Naive thymus-derived CD8-positive, alpha-beta T cell (primary cell): ENCODE measurements at regions not wholly inside any gene's neighbourhood (a gene's known extent, or its start where the extent isn't known, plus 50 kb on each side); places are given as distances from the start of the nearest gene placed in this dataset.

Experiments used
- ATAC-seq, 2 donors: fragments of 150-1000 bp; cut with Tn5 transposase in 1 of 2; sonication (Bioruptor Pico), chemical (Tn5 transposase) in 1 of 2; 1 replicate in 1 of 2; 2 replicates in 1 of 2; pipeline ENCODE4 v1.10.0; 2021; ENCODE audit warnings: mild to moderate bottlenecking in 2 of 2, moderate library complexity in 2 of 2
- POLR2A ChIA-PET: fragments of 350-600 bp; sonication (Branson Sonifier 250); formaldehyde crosslinking; loops from one replicate; lab custom pipeline; 2021; ENCODE audit warnings: antibody characterized with exemption; lab: Charles Lee
- DNase-seq, 10 donors: peaks; one replicate each; pipeline versions ENCODE4 v3.0.0 to v3.0.0-alpha.2; 2020 to 2022
- H3K27ac Mint-ChIP-seq, 10 donors: one replicate each; pipeline ENCODE4 v1.8.0; 2020 to 2022; ENCODE audit warnings: mild to moderate bottlenecking in 10 of 10, mixed read lengths in 10 of 10, moderate library complexity in 4 of 10, inconsistent platforms in 1 of 10
- H3K27me3 Mint-ChIP-seq, 5 donors: one replicate each; pipeline ENCODE4 v1.8.0; 2021 to 2022; ENCODE audit warnings: mixed read lengths in 5 of 5
- H3K36me3 Mint-ChIP-seq, 3 donors: one replicate each; pipeline ENCODE4 v1.8.0; 2020 to 2022; ENCODE audit warnings: mixed read lengths in 3 of 3, mild to moderate bottlenecking in 2 of 3, inconsistent platforms in 1 of 3
- H3K4me1 Mint-ChIP-seq, 4 donors: one replicate each; pipeline ENCODE4 v1.8.0; 2021 to 2022; ENCODE audit warnings: mixed read lengths in 4 of 4
- H3K4me3 Mint-ChIP-seq, 10 donors: one replicate each; pipeline ENCODE4 v1.8.0; 2020 to 2022; ENCODE audit warnings: mild to moderate bottlenecking in 10 of 10, mixed read lengths in 10 of 10, moderate library complexity in 6 of 10, inconsistent platforms in 1 of 10
- H3K9me3 Mint-ChIP-seq, 9 donors: one replicate each; pipeline ENCODE4 v1.8.0; 2020 to 2022; ENCODE audit warnings: mixed read lengths in 9 of 9, mild to moderate bottlenecking in 3 of 9, inconsistent platforms in 1 of 9, moderate library complexity in 1 of 9

DNA sequence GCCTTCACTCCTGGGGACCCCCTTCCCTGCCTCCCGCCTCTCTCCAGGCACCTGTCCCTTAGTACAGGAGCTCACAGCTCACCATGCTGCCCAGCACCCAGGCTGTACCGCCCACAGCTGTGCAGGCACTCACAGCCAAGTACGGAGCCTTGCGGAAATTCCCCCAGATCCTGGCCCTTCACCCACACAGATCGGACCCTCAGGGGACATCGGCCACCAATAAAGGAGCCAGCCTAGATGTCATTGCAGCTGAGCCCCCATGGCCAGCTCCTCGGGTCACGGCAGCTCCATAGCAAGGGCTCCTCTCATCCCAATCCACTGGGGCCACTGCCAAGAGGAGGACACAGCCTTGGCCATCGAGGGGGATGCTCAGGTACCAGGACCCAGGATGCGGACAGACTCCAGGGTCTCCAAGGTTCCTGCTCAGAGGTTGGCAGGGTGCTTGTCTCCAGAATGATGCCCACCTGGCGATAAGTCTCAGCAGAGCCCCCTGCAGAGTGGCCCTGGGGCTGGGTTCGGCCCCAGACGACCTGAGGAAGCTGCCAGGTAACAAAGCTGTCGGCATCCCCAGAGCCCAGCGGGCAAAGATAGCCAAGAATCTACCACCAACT is 82.3 kb downstream of the YTHDF1 start:
- Mint-ChIP-seq H3K9me3 (no peaks in the 10 kb centered on the region), H3K36me3 (no peaks in the 10 kb centered on the region), H3K27me3 (peaks cover 4 to 34% (median 10%) of the 10 kb centered on the region in 5 donors), H3K4me3 (no peak overlapping the region), H3K4me1 (peaks cover 0 to 2% (median 0%) of the 10 kb centered on the region in 4 donors), H3K27ac (no peak overlapping the region)
- ATAC-seq (no peak), DNase-seq (peak in 1 of 10 donors; percentile 61)
- POLR2A ChIA-PET: no interaction called here

DNA sequence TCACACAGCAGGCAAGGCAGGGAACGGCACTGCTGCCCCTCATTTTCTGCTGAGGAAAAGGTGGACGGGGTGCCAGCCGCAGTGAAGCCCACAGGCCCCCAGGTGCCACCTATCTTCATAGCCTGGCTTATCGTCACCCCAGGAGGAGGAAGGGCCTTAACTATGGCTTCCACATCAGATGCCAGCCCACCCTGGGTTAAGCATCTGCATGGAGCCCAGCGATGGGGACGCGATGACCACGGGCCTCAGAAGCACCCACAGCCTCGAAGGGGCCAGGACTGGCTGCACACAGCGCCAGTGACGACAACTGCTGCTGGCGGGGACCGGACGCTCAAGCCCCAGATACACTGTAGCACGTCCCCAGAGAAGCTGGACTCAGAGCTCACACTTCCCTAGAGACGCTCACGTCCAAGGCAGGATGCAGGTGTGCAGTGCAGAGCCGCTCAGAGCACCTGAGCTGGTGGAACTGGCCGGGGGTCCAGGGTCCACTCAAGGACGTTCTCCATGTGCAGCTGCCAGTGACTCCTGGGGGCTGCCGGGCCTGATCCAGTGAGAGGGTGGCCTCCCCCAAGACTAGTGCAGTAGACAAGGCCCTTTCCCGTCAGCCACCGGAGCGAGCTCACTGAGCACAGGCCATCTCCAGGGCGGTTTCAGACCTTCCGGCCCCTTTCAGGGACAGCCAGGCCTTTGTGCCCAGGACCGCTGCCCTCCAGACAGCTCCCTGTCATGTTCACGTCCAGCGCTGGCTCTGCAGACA is 83.0 kb downstream of the YTHDF1 start:
- Mint-ChIP-seq H3K27ac (no peak overlapping the region), H3K27me3 (peaks cover 4 to 29% (median 10%) of the 10 kb centered on the region in 5 donors), H3K4me3 (no peak overlapping the region), H3K4me1 (peaks cover 0 to 2% (median 0%) of the 10 kb centered on the region in 4 donors), H3K36me3 (no peaks in the 10 kb centered on the region), H3K9me3 (no peaks in the 10 kb centered on the region)
- no peak for ATAC-seq
- POLR2A ChIA-PET: no interaction called here
- peak in 1 of 10 donors; percentile 44 for DNase-seq

DNA sequence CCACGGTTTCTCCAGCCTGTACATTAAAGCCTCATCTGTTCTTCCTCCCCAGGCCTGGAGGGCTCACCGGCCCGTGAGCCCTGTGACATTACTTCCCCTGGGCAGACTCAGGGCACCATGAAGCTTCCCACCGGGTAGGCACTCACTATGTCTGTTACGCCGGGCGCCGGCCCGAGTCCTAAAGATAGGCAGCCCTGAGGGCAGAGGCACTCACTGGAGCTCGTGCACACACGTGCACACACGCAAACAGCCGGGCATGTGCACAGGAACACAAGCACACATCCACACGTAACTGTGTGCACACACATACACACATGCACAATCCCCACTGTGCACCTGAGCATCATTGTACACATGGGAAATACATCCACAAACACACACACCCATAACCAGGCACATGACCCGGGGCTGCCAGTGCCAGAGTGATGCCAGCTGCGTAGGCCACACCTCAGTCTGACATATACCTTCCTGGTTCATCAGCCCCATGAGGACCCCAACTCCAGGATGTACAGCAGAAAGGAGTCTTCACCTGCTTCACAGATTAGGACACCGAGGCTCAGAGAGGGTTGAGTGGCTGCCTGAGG is 83.7 kb downstream of the YTHDF1 start:
- POLR2A ChIA-PET: no interaction called here
- H3K27me3 Mint-ChIP-seq: peaks cover 4 to 29% (median 10%) of the 10 kb centered on the region in 5 donors
- DNase-seq (peak in 1 of 10 donors; percentile 56), ATAC-seq (no peak)
- H3K9me3 Mint-ChIP-seq: no peaks in the 10 kb centered on the region
- H3K36me3 Mint-ChIP-seq: no peaks in the 10 kb centered on the region
- H3K4me1 Mint-ChIP-seq: peaks cover 0 to 2% (median 0%) of the 10 kb centered on the region in 4 donors
- H3K27ac Mint-ChIP-seq: no peak overlapping the region
- H3K4me3 Mint-ChIP-seq: no peak overlapping the region

DNA sequence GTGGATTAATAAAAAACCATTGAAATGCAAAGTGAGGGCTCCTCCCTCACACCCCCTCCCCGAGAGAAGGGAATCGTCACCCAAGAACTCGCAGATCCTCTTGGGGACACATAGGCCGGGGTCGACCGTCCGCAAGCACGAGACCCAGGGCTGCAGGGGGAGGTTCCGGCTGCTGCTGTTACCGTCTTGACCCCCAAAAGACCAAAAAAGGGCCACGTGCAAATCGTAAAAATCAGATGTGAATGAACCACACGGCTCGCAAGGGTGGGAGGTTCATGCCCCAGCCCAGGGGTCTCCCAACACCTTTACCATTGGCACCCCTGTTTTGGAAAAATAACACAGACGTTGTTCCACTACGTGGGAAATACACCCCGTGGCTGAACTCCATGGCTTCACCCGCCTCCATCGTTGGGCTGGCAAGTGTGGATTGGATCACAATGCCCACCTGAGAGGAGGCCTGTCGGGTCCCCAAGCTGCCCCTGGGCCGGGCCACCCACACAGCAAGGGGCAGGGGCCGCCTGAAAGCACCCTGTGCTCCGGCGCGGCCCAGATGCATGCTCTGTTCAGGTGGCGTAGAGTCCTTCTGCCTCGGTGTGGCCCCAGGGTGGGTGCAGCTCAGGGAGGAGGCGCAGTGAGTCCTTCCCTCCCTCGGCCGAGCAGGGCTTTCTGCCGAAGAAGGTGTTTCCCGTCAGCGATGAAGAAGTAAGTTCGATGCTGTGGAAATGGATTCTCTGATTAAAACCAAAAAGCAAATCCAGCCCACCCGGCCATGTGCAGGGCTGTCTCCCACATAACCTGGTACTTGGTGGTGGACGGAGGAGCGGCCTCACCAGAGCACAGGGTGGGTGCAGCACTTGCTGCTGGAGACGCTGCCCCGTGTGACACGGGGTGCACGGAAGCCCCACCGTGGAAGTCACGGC is 85.0 kb downstream of the YTHDF1 start:
- H3K9me3 Mint-ChIP-seq: no peaks in the 10 kb centered on the region
- H3K36me3 Mint-ChIP-seq: no peaks in the 10 kb centered on the region
- H3K27ac Mint-ChIP-seq: no peak overlapping the region
- DNase-seq (peak in 1 of 10 donors; percentile 55), ATAC-seq (no peak)
- no peak overlapping the region for H3K4me3 Mint-ChIP-seq
- peaks cover 4 to 35% (median 10%) of the 10 kb centered on the region in 5 donors for H3K27me3 Mint-ChIP-seq
- POLR2A ChIA-PET: no interaction called here
- peaks cover 0 to 2% (median 0%) of the 10 kb centered on the region in 4 donors for H3K4me1 Mint-ChIP-seq

DNA sequence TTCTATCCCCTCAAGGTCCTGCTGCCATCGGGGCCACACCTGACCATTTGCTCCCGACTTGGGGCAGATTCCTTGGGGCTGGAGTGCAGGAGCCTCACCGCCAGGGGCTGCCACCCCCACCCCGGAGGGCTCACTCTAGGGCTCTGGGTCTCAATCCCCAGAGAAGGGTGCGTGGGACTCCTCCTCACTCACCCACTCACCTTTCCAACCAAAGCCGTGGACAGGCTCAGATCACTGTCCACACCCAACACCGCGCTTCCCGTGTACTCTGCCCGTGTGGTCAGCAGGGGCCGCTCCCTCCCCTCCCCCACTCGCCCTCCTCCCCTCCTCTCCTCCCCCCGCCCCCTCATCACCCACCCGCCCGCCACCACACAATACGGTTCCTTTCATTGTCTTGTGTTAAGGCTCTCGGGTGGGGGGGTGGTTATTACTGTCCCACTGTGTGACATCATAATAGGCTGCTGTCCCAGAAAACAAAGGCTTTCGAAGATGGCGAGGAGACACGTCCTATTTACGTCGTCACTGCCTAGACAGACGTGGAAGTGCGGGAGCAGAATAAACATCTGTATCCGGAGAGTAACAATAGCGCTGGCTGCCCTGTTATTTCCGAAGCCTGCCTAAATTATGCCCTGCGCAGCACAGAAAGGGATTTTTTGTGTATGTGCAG is 85.8 kb downstream of the YTHDF1 start:
- no peak overlapping the region for H3K4me3 Mint-ChIP-seq

DNA sequence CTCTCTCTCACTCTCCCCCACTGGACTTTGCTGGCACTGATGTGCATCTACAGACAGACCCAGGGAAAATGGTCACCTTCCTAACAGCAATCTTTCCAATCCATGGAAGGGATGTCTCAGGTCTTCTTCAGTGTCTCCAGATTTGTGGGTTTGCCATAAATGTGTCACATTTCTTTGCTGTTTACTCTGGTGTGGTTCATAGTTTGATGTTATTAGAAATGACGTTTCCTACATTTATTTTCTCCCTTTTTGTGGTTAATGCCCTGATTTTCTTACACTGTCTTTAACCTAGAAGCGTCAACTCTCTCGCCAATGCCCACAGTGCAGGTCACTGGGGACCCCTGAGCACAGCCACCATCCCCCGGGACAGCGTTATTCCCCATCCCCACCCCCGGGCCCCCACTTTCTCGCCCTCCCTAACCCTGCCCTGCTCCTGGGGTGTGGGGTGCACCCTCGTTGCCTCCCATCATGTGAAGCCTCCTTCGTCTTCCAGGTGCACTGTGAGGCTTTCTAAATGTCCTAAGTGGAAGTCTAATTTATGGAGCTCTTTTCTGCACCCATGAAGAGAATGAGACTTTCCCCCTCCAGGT is 86.5 kb downstream of the YTHDF1 start:
- H3K9me3 Mint-ChIP-seq: no peaks in the 10 kb centered on the region
- no peak for ATAC-seq
- H3K36me3 Mint-ChIP-seq: no peaks in the 10 kb centered on the region
- POLR2A ChIA-PET: no interaction called here
- H3K27ac Mint-ChIP-seq: peak overlapping the region in 1 of 10 donors; percentile 29
- H3K4me3 Mint-ChIP-seq: no peak overlapping the region
- H3K4me1 Mint-ChIP-seq: peaks cover 0 to 4% (median 0%) of the 10 kb centered on the region in 4 donors
- H3K27me3 Mint-ChIP-seq: peaks cover 4 to 46% (median 11%) of the 10 kb centered on the region in 5 donors
- peak in 1 of 10 donors; percentile 30 for DNase-seq

More for the DNA sequence above, 85.8 kb downstream of the YTHDF1 start:
- Mint-ChIP-seq H3K36me3 (no peaks in the 10 kb centered on the region), H3K9me3 (no peaks in the 10 kb centered on the region), H3K4me1 (peaks cover 0 to 2% (median 0%) of the 10 kb centered on the region in 4 donors), H3K27me3 (peaks cover 4 to 41% (median 10%) of the 10 kb centered on the region in 5 donors), H3K27ac (no peak overlapping the region)
- POLR2A ChIA-PET: no interaction called here
- DNase-seq (peak in 1 of 10 donors; percentile 32), ATAC-seq (no peak)

DNA sequence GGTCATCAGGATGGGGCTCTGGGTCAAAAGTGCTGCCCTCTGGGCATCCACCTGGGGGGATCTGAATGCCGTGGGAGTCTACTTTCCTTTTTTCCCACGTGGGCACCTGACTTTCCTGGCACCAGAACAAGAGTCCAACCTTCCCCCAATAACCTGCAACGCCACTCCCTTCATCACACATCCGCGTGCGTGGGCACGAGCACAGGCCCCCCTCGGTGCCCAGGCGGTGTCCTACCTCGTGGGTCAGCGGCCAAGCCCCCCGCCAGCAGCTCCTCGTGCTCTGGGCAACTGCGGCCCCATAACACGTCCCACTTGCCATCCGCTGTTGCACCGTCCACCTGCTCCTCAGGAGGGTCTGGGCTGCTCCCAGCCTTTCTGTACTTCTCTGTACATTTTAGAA is 87.0 kb downstream of the YTHDF1 start:
- no peak for ATAC-seq
- H3K27me3 Mint-ChIP-seq: peaks cover 4 to 49% (median 14%) of the 10 kb centered on the region in 5 donors

DNA sequence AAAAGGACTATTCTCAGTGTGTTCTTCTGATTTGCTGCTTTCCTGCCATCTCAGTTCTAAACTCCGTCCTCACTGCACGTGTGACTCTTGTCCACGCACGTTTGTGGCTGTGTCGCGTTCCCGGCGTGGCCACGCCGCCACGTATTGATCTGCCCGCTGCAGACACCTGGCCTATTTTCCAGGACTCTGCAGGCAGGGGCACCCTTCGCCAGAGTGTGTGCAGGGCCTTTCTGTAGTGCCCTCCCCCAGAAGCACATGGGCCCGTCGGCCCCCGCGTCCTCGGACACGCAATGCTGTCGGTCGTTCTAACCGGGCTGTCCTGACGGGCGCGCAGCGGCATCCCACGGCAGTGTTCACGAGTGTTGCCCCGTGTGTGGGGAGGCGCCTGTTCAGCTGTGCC is 87.6 kb downstream of the YTHDF1 start:
- ATAC-seq (no peak), DNase-seq (peak in 1 of 10 donors; percentile 15)
- Mint-ChIP-seq H3K4me3 (no peak overlapping the region), H3K27me3 (peaks cover 4 to 49% (median 14%) of the 10 kb centered on the region in 5 donors), H3K9me3 (no peaks in the 10 kb centered on the region), H3K36me3 (no peaks in the 10 kb centered on the region), H3K27ac (no peak overlapping the region), H3K4me1 (peaks cover 0 to 4% (median 0%) of the 10 kb centered on the region in 4 donors)
- POLR2A ChIA-PET: no interaction called here

More for the DNA sequence above, 87.0 kb downstream of the YTHDF1 start:
- Mint-ChIP-seq H3K4me3 (no peak overlapping the region), H3K27ac (no peak overlapping the region), H3K4me1 (peaks cover 0 to 4% (median 0%) of the 10 kb centered on the region in 4 donors), H3K9me3 (no peaks in the 10 kb centered on the region), H3K36me3 (no peaks in the 10 kb centered on the region)
- POLR2A ChIA-PET: no interaction called here
- DNase-seq: peak in 1 of 10 donors; percentile 55

DNA sequence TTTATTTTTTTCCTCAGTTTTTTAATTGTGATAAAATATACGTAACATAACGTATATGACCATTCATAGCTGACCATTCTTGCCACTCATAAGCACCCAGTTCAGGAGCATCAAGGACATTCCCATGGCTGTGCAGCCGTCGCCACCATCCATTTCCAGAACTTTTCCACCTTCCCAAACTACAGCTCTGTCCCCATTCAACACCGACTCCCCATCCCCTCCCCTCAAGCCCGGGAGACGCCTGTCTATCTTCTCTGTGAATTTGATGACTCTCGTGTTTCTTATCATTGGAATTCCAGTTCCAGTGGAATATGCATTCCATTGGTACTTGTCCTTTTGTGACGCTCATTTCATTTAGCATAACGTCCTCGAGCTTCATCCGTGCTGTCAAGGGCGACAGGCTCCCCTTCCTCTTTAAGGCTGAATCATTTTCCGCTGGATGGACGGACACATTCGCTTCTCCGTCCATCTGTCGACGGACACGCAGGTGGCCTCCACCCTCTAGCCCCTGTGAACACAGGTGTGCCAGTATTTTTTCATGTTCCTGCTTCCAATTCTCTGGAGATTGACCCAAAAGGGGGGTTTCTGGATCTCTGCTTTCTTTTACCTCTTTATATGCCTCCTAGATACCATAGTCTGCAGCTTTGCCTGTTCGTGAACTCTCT is 88.1 kb downstream of the YTHDF1 start:
- H3K4me3 Mint-ChIP-seq: no peak overlapping the region
- H3K9me3 Mint-ChIP-seq: no peaks in the 10 kb centered on the region
- H3K27me3 Mint-ChIP-seq: peaks cover 4 to 49% (median 14%) of the 10 kb centered on the region in 5 donors

DNA sequence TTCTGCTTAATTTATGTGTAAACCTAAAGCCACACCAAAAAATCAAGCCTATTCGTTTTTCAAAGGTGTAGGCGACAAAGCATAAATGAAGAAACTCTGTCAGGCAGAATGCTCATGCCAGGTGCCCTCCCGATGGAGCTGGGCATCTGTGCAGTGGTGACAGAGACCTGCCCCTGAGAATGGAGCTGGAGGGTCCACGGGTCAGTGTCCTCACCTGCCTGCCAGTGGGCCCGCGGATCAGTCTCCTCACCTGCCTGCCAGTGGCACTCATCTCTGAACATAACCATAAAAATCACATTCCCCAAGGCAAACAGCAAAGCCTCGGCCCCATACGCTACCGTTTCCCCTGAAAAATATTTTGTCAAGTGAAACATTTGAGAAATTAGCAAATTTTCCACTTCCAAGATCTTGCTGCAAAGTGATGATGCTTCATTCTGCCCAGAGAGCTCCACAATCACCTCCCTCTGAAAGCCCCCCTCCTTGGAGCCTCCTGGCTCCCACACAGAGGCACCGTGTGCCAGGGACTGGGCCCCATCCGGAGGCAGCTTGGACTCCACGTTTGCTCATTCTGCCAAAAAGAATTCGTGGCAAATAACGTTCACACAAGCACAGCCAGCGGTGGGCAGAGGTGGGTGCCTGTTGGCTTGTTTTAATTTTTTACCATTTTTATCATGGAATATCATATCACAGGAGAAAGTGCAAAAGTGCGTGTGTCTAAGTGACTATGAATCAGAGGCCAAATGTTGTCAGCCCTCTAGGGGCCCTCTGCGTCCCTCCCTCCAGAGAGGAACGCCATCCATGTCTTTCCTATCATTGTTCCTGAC is 88.8 kb downstream of the YTHDF1 start:
- ATAC-seq: no peak
- Mint-ChIP-seq H3K27ac (no peak overlapping the region), H3K9me3 (no peaks in the 10 kb centered on the region), H3K27me3 (peaks cover 6 to 48% (median 14%) of the 10 kb centered on the region in 5 donors), H3K4me3 (no peak overlapping the region), H3K4me1 (peaks cover 0 to 4% (median 0%) of the 10 kb centered on the region in 4 donors), H3K36me3 (no peaks in the 10 kb centered on the region)
- peak in 1 of 10 donors; percentile 47 for DNase-seq
- POLR2A ChIA-PET: no interaction called here

More for the DNA sequence above, 88.1 kb downstream of the YTHDF1 start:
- Mint-ChIP-seq H3K4me1 (peaks cover 0 to 4% (median 0%) of the 10 kb centered on the region in 4 donors), H3K36me3 (no peaks in the 10 kb centered on the region), H3K27ac (no peak overlapping the region)
- no peak for ATAC-seq
- DNase-seq: peak in 1 of 10 donors; percentile 28
- POLR2A ChIA-PET: no interaction called here
